Sigmoid colon (tissue), 4 donors: ENCODE measurements at regions not wholly inside any gene's neighbourhood (a gene's known extent, or its start where the extent isn't known, plus 50 kb on each side); places are given as distances from the start of the nearest gene placed in this dataset.

ENCODE experiments used
- EP300 ChIP-seq, 4 donors: sonication (generic); formaldehyde crosslinking; IDR thresholded peaks; one replicate each; pipeline ENCODE4 v1.6.1; 2017; ENCODE audit warnings: antibody characterized with exemption in 4 of 4
- POLR2A ChIP-seq, 2 donors: fragments of 450-650 bp; IDR thresholded peaks; one replicate each; pipeline ENCODE4 v1.6.1; 2016; ENCODE audit warnings: antibody characterized with exemption in 2 of 2, mild to moderate bottlenecking in 2 of 2, moderate library complexity in 2 of 2
- TF ChIP-seq, protein P1 (sequence below), 4 experiments: fragments of 450-650 bp in 3 of 4; fragments of 200-600 bp in 1 of 4; IDR thresholded peaks; one replicate each; pipeline ENCODE4 v1.5.1; 2016 to 2019; ENCODE audit warnings: antibody characterized with exemption in 4 of 4, mild to moderate bottlenecking in 3 of 4, moderate library complexity in 2 of 4

GRCh38 chr10:3544561-3544960 is 240.4 kb downstream of the KLF6 start:
- no peak for TF ChIP-seq POLR2A (IDR thresholded peaks at IDR 0.05)
- TF ChIP-seq, protein P1, sequence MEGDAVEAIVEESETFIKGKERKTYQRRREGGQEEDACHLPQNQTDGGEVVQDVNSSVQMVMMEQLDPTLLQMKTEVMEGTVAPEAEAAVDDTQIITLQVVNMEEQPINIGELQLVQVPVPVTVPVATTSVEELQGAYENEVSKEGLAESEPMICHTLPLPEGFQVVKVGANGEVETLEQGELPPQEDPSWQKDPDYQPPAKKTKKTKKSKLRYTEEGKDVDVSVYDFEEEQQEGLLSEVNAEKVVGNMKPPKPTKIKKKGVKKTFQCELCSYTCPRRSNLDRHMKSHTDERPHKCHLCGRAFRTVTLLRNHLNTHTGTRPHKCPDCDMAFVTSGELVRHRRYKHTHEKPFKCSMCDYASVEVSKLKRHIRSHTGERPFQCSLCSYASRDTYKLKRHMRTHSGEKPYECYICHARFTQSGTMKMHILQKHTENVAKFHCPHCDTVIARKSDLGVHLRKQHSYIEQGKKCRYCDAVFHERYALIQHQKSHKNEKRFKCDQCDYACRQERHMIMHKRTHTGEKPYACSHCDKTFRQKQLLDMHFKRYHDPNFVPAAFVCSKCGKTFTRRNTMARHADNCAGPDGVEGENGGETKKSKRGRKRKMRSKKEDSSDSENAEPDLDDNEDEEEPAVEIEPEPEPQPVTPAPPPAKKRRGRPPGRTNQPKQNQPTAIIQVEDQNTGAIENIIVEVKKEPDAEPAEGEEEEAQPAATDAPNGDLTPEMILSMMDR (IDR thresholded peaks at IDR 0.05) = no peak
- no peak for TF ChIP-seq EP300 (IDR thresholded peaks at IDR 0.05)
